Rectal smooth muscle tissue (tissue), 1 donor: ENCODE measurements at regions not wholly inside any gene's neighbourhood (a gene's known extent, or its start where the extent isn't known, plus 50 kb on each side); places are given as distances from the start of the nearest gene placed in this dataset.

Experiments
- H3K27ac ChIP-seq: one replicate; pipeline ENCODE4 v1.7.0; 2013; ENCODE audit warnings: low read depth, low read length, inconsistent platforms
- H3K27me3 ChIP-seq: one replicate; pipeline ENCODE4 v1.7.0; 2013; ENCODE audit warnings: low read length; ENCODE audit not compliant: control insufficient read depth, insufficient read depth
- H3K36me3 ChIP-seq: one replicate; pipeline ENCODE4 v1.7.0; 2013; ENCODE audit warnings: low read length; ENCODE audit not compliant: control insufficient read depth, insufficient read depth
- H3K4me1 ChIP-seq: one replicate; pipeline ENCODE4 v1.7.0; 2013; ENCODE audit warnings: low read length; ENCODE audit not compliant: control insufficient read depth, insufficient read depth
- H3K4me3 ChIP-seq: one replicate; pipeline ENCODE4 v1.7.0; 2013; ENCODE audit warnings: low read length
- H3K9ac ChIP-seq: one replicate; pipeline ENCODE4 v1.7.0; 2013; ENCODE audit warnings: low read length

- no peak overlapping the region for H3K9ac ChIP-seq
- H3K27ac ChIP-seq, result no peak overlapping the region
- no peaks in the 10 kb centered on the region for H3K4me1 ChIP-seq
- no peaks in the 10 kb centered on the region for H3K36me3 ChIP-seq
- H3K4me3 ChIP-seq, result no peak overlapping the region
- H3K27me3 ChIP-seq, result no peaks in the 10 kb centered on the region
These were observed 356.2 kb downstream of the METTL15 start for GRCh38 chr11:28464252-28464867.

DNA sequence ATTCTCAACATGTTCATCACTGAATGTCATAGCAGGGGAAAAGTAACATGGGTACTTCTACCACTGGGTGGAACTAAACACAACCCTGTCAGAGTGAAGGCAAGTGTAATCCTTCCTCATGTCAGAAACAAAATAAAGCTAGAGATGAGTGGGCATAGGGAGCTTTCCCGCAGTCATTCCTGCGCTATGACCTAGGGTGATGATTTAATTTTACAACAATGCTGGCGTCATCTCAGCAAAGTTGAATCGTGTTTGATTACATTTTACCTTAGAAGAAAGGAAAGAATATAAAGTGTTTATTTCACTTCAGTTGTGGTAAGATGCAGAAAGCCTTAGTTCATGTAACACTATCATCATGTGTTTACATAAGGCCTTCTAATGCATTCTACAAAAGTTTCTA is 355.6 kb downstream of the METTL15 start:
- no peak overlapping the region for H3K4me3 ChIP-seq
- no peak overlapping the region for H3K27ac ChIP-seq
- no peaks in the 10 kb centered on the region for H3K36me3 ChIP-seq
- H3K4me1 ChIP-seq, result no peaks in the 10 kb centered on the region
- no peak overlapping the region for H3K9ac ChIP-seq
- no peaks in the 10 kb centered on the region for H3K27me3 ChIP-seq

DNA sequence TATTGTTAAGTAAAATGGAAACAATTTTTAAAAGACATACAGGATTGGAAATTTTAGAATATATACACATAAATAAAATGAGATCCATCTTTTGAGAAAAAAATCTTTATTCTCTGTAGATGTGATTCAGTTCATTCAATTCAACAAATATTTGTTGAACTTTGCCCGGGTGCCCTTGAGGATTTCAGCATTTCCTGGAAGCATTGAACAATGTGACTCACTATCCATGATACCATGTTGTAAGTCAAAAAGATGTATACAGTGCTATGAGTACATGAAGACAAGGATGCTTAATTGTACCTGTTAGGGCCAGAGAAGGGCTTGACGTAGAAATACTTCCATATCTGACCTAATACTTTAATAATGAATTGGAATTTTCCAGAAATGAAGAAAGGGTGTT is 353.7 kb downstream of the METTL15 start:
- H3K9ac ChIP-seq, result no peak overlapping the region
- no peaks in the 10 kb centered on the region for H3K36me3 ChIP-seq
- H3K4me3 ChIP-seq, result no peak overlapping the region
- H3K27ac ChIP-seq, result no peak overlapping the region
- no peaks in the 10 kb centered on the region for H3K27me3 ChIP-seq
- no peaks in the 10 kb centered on the region for H3K4me1 ChIP-seq

DNA sequence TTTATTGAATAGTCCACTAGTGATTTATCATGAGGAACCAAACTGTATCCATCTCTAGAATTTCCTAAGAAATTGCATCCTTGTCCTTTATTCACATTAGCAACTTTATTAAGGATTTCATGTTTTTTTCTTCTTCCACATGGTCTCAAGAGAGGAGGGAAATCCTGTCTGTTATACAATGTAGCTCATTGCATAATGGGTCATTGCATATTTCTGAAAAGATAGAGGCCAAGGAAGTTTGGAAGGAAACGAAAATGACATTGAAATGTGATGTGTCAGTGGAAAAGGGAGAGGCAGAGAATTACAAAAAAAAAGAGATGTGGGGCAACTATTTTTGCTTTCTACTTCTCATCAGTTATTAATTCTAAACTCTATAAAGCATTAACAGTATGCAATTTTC is 353.1 kb downstream of the METTL15 start:
- no peaks in the 10 kb centered on the region for H3K4me1 ChIP-seq
- H3K27me3 ChIP-seq, result no peaks in the 10 kb centered on the region
- no peak overlapping the region for H3K9ac ChIP-seq
- no peak overlapping the region for H3K4me3 ChIP-seq
- H3K36me3 ChIP-seq, result no peaks in the 10 kb centered on the region
- H3K27ac ChIP-seq, result no peak overlapping the region

DNA sequence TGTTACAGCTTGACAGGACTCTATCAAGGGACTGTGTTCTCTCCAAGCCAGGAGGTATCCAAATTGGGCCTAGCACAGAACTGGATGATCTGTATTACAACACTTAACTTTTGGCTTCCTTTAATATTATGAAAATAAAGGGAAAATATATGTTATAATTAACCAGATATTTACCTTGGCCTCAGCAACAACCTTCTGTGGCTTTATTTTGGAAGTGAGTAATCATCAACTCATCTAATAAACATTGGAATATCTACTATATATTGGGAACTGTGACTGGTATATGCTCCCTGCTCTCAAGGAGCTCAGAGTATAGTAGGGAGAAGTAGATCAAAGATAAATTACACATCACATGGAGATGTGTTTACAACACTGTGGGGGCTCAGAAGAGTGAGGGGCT is 352.2 kb downstream of the METTL15 start:
- no peaks in the 10 kb centered on the region for H3K27me3 ChIP-seq
- no peak overlapping the region for H3K4me3 ChIP-seq
- H3K36me3 ChIP-seq, result no peaks in the 10 kb centered on the region
- H3K4me1 ChIP-seq, result no peaks in the 10 kb centered on the region
- H3K27ac ChIP-seq, result no peak overlapping the region
- no peak overlapping the region for H3K9ac ChIP-seq

GRCh38 chr11:28459912-28460311 is 351.7 kb downstream of the METTL15 start:
- Histone ChIP-seq H3K36me3 (no peaks in the 10 kb centered on the region), H3K4me3 (no peak overlapping the region), H3K27me3 (no peaks in the 10 kb centered on the region), H3K4me1 (no peaks in the 10 kb centered on the region), H3K27ac (no peak overlapping the region), H3K9ac (no peak overlapping the region)

DNA sequence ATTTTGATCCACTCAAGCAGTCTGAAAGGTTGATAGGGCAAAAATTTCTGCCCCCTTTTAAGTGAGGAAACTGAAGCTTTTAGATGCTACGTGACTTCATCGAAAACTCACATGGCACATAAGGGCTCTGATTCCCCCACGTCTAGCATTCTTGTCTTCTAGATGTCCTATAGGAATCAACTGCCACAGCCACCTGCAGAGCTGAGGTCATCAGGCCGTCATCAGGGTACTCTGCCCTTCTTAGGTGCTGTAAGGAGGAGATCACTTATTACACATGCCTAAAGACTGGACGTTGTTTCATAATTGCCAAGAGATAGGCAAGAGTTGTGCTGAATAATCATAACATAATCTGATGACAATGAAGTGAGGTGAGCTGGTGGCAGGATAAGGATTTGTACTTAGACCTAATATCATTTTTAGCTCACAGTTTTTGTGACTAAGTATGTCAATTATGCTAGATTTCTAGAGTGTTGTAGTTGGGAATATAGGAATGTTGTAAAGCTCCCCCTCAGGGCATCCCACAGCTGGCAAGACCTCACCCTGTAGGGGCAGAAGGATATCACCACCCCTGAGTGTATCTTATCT is 349.4 kb downstream of the METTL15 start:
- Histone ChIP-seq H3K36me3 (no peaks in the 10 kb centered on the region), H3K4me1 (no peaks in the 10 kb centered on the region), H3K27me3 (no peaks in the 10 kb centered on the region), H3K9ac (no peak overlapping the region), H3K27ac (no peak overlapping the region), H3K4me3 (no peak overlapping the region)

- Histone ChIP-seq H3K4me3 (no peak overlapping the region), H3K27me3 (no peaks in the 10 kb centered on the region), H3K4me1 (no peaks in the 10 kb centered on the region), H3K36me3 (no peaks in the 10 kb centered on the region), H3K27ac (no peak overlapping the region), H3K9ac (no peak overlapping the region)
These were observed 340.0 kb downstream of the METTL15 start for GRCh38 chr11:28448186-28448585.

- no peak overlapping the region for H3K9ac ChIP-seq
- no peak overlapping the region for H3K27ac ChIP-seq
- no peak overlapping the region for H3K4me3 ChIP-seq
- no peaks in the 10 kb centered on the region for H3K27me3 ChIP-seq
- H3K4me1 ChIP-seq, result no peaks in the 10 kb centered on the region
- H3K36me3 ChIP-seq, result no peaks in the 10 kb centered on the region
These were observed 339.0 kb downstream of the METTL15 start for GRCh38 chr11:28447226-28447625.

DNA sequence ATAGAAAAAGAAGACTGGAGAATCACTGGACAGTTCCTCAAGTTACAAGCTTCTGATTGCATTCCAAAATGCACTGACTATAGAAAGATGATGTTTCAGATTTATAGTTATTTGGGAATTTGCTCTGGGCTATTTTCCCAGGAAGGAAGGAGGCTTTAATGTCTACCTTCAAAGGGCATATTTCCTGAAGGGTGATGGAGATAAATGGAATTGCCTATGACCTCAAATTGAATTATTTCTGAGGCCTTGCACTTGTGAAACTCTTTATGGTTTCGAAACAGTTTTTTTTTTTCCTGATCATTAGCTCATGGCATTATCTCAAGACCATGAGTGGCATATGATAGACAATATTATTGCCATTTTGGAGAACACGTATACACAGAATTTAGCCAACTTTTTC is 333.9 kb downstream of the METTL15 start:
- Histone ChIP-seq H3K9ac (no peak overlapping the region), H3K27me3 (no peaks in the 10 kb centered on the region), H3K27ac (no peak overlapping the region), H3K36me3 (no peaks in the 10 kb centered on the region), H3K4me3 (no peak overlapping the region), H3K4me1 (no peaks in the 10 kb centered on the region)

DNA sequence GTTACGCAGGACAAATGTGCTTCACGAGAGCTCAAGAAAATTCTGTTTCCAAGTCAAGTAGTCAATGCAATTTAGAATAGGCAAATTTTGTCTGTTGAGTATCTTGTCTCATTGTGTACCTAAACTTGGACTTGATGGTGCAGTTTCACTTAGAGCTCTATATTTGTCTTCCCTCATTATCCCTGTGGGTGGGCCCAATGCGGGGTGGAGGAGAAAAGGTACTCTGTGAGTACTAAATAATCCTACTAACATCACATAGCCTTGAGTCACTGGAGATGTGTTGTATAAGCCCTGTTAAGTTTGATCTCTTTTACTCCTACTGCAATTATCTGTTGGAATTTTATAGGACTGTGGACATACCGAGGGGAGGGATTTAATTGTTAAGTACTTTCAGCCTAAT is 331.2 kb downstream of the METTL15 start:
- Histone ChIP-seq H3K36me3 (no peaks in the 10 kb centered on the region), H3K4me3 (no peak overlapping the region), H3K4me1 (no peaks in the 10 kb centered on the region), H3K27ac (no peak overlapping the region), H3K9ac (no peak overlapping the region), H3K27me3 (no peaks in the 10 kb centered on the region)

GRCh38 chr11:28420099-28420498 is 311.9 kb downstream of the METTL15 start:
- Histone ChIP-seq H3K27me3 (no peaks in the 10 kb centered on the region), H3K27ac (no peak overlapping the region), H3K36me3 (no peaks in the 10 kb centered on the region), H3K4me1 (no peaks in the 10 kb centered on the region), H3K9ac (no peak overlapping the region), H3K4me3 (no peak overlapping the region)

DNA sequence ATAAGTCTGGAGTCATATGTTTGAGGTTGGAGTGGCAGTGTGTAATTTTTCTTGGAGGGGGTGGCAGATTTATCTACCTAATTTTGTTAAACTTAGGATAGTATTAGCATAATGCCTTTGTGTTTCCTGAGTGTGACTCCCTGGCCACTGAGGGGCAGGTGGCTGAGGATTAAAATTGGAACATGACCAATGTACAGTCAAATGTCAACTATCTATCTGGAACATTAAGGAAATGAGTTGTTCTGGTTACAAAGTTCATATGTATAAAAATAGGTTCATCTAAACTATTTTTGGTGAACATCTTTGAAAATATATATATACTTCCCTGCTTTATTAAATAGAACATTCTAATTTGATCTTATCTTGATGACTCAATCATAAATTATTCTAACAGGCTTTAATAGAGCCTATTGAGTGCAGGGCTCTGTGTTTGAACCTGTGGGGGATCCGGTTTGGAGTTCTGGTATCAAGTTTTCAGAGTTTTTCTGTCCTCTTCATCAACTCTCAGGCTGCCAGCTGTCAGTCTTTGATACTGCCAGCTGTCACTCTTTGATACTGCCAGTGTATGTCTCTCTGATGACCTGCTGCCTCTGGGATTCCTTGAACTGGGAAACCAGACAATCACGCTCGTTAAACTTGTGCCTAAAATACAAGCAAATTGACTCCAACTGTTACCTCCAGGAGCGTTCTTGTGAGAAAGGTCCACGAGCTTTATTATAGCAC is 309.6 kb downstream of the METTL15 start:
- H3K4me3 ChIP-seq, result no peak overlapping the region
- H3K36me3 ChIP-seq, result no peaks in the 10 kb centered on the region
- no peaks in the 10 kb centered on the region for H3K27me3 ChIP-seq
- H3K9ac ChIP-seq, result no peak overlapping the region
- no peak overlapping the region for H3K27ac ChIP-seq
- no peaks in the 10 kb centered on the region for H3K4me1 ChIP-seq
